DOHH2 (cell line): ENCODE measurements at regions not wholly inside any gene's neighbourhood (a gene's known extent, or its start where the extent isn't known, plus 50 kb on each side); places are given as distances from the start of the nearest gene placed in this dataset.

Source experiments
- H3F3A ChIP-seq: fragments of 200-600 bp; sonication (generic), shearing (Covaris generic); 2 replicates; pipeline ENCODE4 v1.6.0; 2016; ENCODE audit warnings: antibody characterized with exemption, mild to moderate bottlenecking; ENCODE audit not compliant: control insufficient read depth, insufficient read depth
- H3K27ac ChIP-seq: fragments of 200-600 bp; sonication (generic); 2 replicates; pipeline ENCODE4 v1.5.1; 2014; ENCODE audit warnings: low read depth, mild to moderate bottlenecking, low read length, moderate library complexity
- H3K27me3 ChIP-seq: fragments of 200-600 bp; sonication (generic); 2 replicates; pipeline ENCODE4 v1.6.1; 2014; ENCODE audit warnings: mild to moderate bottlenecking, low read length, mixed read lengths; ENCODE audit not compliant: control insufficient read depth
- H3K36me3 ChIP-seq: fragments of 200-600 bp; sonication (generic); 2 replicates; pipeline ENCODE4 v1.6.1; 2014; ENCODE audit warnings: mild to moderate bottlenecking, low read length, moderate library complexity, mixed read lengths; ENCODE audit not compliant: control insufficient read depth
- H3K4me1 ChIP-seq: fragments of 200-600 bp; sonication (generic); 2 replicates; pipeline ENCODE4 v1.6.1; 2014; ENCODE audit warnings: mild to moderate bottlenecking, low read length, mixed read lengths; ENCODE audit not compliant: control insufficient read depth
- H3K4me2 ChIP-seq: fragments of 200-600 bp; sonication (generic); 2 replicates; pipeline ENCODE4 v1.6.0; 2014; ENCODE audit warnings: mild to moderate bottlenecking, low read length, moderate library complexity
- H3K4me3 ChIP-seq: fragments of 200-600 bp; sonication (generic); 2 replicates; pipeline ENCODE4 v1.5.1; 2014; ENCODE audit warnings: mild to moderate bottlenecking, low read length, mixed read lengths
- H3K79me2 ChIP-seq: fragments of 200-600 bp; sonication (generic); 2 replicates; pipeline ENCODE4 v1.6.1; 2014; ENCODE audit warnings: mild to moderate bottlenecking, low read length, mixed read lengths; ENCODE audit not compliant: control insufficient read depth
- H3K9me2 ChIP-seq: fragments of 200-600 bp; sonication (generic); replicated peaks from 2 replicates; pipeline ENCODE4 v1.6.1; 2014; ENCODE audit warnings: mild to moderate bottlenecking, low read length, mixed read lengths; ENCODE audit not compliant: control insufficient read depth
- H3K9me3 ChIP-seq: fragments of 200-600 bp; sonication (generic); 2 replicates; pipeline ENCODE4 v1.6.1; 2014; ENCODE audit warnings: antibody characterized with exemption, low read length, mixed read lengths; ENCODE audit not compliant: control insufficient read depth, insufficient read depth
- H4K20me1 ChIP-seq: fragments of 200-600 bp; sonication (generic); 2 replicates; pipeline ENCODE4 v1.6.0; 2014; ENCODE audit warnings: low read depth, mild to moderate bottlenecking, antibody characterized with exemption, low read length, moderate library complexity; ENCODE audit not compliant: control insufficient read depth, insufficient read depth
- CTCF ChIP-seq: fragments of 200-600 bp; sonication (generic); IDR thresholded peaks from one replicate; pipeline ENCODE4 v1.5.1; 2014; ENCODE audit warnings: antibody characterized with exemption, mild to moderate bottlenecking, low read depth, low read length; ENCODE audit not compliant: poor library complexity, severe bottlenecking
- EZH2phosphoT487 ChIP-seq: fragments of 200-600 bp; sonication (generic); IDR thresholded peaks from 2 replicates; pipeline ENCODE4 v1.6.1; 2017; ENCODE audit warnings: borderline replicate concordance, mild to moderate bottlenecking, antibody characterized with exemption, low read length, moderate library complexity, mixed read lengths

- Histone ChIP-seq H4K20me1 (no peaks in the 10 kb centered on the region; the same call in 1 of the 2 replicates), H3K36me3 (no peaks in the 10 kb centered on the region), H3K4me3 (no peak overlapping the region), H3K27me3 (no peaks in the 10 kb centered on the region), H3F3A (no peaks in the 10 kb centered on the region), H3K79me2 (no peaks in the 10 kb centered on the region), H3K4me2 (no peak overlapping the region), H3K27ac (no peak overlapping the region), H3K9me3 (no peaks in the 10 kb centered on the region), H3K4me1 (no peaks in the 10 kb centered on the region), H3K9me2 (no peaks in the 10 kb centered on the region)
- TF ChIP-seq EZH2phosphoT487 (no peak), CTCF (no peak)
Observed at GRCh38 chr12:127685931-127686330, 581.0 kb upstream of the TMEM132C start.

DNA sequence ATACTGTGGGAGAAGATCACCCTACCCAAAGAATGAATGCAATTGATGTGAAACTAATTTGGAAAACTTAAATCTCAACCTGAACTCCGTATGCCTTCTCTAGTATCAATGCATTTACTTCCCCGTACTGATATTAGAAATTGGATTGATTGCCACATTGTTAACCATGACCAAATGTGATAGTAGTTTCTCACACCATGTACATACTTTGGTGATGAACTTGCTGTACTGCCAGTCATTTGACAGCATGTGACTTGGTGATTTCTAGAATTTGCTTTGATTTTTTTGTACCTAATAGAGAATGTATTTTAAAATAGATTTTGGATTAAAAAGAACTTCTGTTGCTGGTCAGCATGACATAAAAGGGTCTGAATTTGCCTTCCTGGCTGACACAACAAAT lies 579.8 kb upstream of the TMEM132C start:
- H3K9me2 ChIP-seq: no peaks in the 10 kb centered on the region
- H3K4me2 ChIP-seq: no peak overlapping the region
- H3K27me3 ChIP-seq: no peaks in the 10 kb centered on the region

GRCh38 chr12:127688906-127689428 lies 578.0 kb upstream of the TMEM132C start:
- no peaks in the 10 kb centered on the region for H3K27me3 ChIP-seq
- H3K4me2 ChIP-seq: no peak overlapping the region
- no peaks in the 10 kb centered on the region for H3K4me1 ChIP-seq
- no peak overlapping the region for H3K27ac ChIP-seq
- H3F3A ChIP-seq: no peaks in the 10 kb centered on the region
- H4K20me1 ChIP-seq: no peaks in the 10 kb centered on the region
- no peak overlapping the region for H3K4me3 ChIP-seq
- H3K9me2 ChIP-seq: no peaks in the 10 kb centered on the region
- no peaks in the 10 kb centered on the region for H3K79me2 ChIP-seq
- TF ChIP-seq EZH2phosphoT487 (no peak), CTCF (no peak)
- H3K36me3 ChIP-seq: no peaks in the 10 kb centered on the region
- no peaks in the 10 kb centered on the region for H3K9me3 ChIP-seq

More for the DNA sequence above, 579.8 kb upstream of the TMEM132C start:
- TF ChIP-seq EZH2phosphoT487 (no peak), CTCF (no peak)
- Histone ChIP-seq H4K20me1 (no peaks in the 10 kb centered on the region; the same call in 1 of the 2 replicates), H3K79me2 (no peaks in the 10 kb centered on the region), H3K27ac (no peak overlapping the region), H3K4me1 (no peaks in the 10 kb centered on the region), H3K4me3 (no peak overlapping the region), H3F3A (no peaks in the 10 kb centered on the region), H3K36me3 (no peaks in the 10 kb centered on the region), H3K9me3 (no peaks in the 10 kb centered on the region)
